Subcutaneous abdominal adipose tissue (tissue), 5 donors: ENCODE measurements at regions not wholly inside any gene's neighbourhood (a gene's known extent, or its start where the extent isn't known, plus 50 kb on each side); places are given as distances from the start of the nearest gene placed in this dataset.
"Not testable (repeated sequence)": the region's sequence is repeated elsewhere in the genome, so short reads cannot be mapped to it uniquely, and the experiment has no call there.

Source experiments
- H3K27ac ChIP-seq: one replicate; pipeline ENCODE4 v1.7.0; 2013; ENCODE audit warnings: low read depth, mild to moderate bottlenecking, inconsistent platforms, low read length, moderate library complexity
- H3K27me3 ChIP-seq, 5 donors: one replicate each; pipeline ENCODE4 v1.7.0; 2013; ENCODE audit warnings: low read length in 5 of 5, inconsistent platforms in 1 of 5; ENCODE audit not compliant: control insufficient read depth in 5 of 5, insufficient read depth in 4 of 5
- H3K36me3 ChIP-seq, 5 donors: one replicate each; pipeline ENCODE4 v1.7.0; 2013; ENCODE audit warnings: low read length in 5 of 5; ENCODE audit not compliant: control insufficient read depth in 5 of 5, insufficient read depth in 5 of 5
- H3K4me1 ChIP-seq, 5 donors: one replicate each; pipeline ENCODE4 v1.7.0; 2013; ENCODE audit warnings: low read length in 5 of 5, mild to moderate bottlenecking in 3 of 5, moderate library complexity in 1 of 5; ENCODE audit not compliant: control insufficient read depth in 5 of 5, insufficient read depth in 5 of 5
- H3K4me3 ChIP-seq, 5 donors: one replicate each; pipeline ENCODE4 v1.7.0; 2013; ENCODE audit warnings: low read length in 5 of 5, low read depth in 1 of 5
- H3K9ac ChIP-seq, 5 donors: one replicate each; pipeline ENCODE4 v1.7.0; 2013; ENCODE audit warnings: low read length in 5 of 5, mild to moderate bottlenecking in 4 of 5, moderate library complexity in 3 of 5
- H3K9me3 ChIP-seq, 5 donors: one replicate each; pipeline ENCODE4 v1.7.0; 2013; ENCODE audit warnings: low read length in 5 of 5; ENCODE audit not compliant: control insufficient read depth in 5 of 5
- donor health status: healthy.
- donor health status: healthy.
- donor health status: healthy.
- donor health status: healthy.
- donor health status: healthy.

DNA sequence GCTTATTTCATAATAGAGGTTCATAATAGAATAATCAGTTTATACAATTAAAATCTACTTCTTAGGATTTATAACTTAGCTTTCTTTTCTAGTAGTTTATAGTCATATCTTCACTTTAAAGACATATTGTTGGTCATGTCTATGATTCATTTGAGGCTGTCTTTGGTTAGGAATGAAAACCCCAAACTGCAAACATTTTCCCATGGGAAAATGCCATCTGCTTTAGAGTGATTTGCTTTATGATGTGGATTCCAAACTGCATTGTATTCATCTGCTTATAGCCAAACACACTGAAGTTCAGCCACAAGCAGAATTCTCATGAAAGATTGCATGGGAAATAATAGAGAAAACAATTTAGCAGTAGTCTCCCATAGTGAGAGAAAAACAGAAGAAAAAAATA is 128.0 kb downstream of the RFPL4B start:
- Histone ChIP-seq H3K4me1 (no peaks in the 10 kb centered on the region), H3K27me3 (peaks cover 0 to 2% (median 0%) of the 10 kb centered on the region in 5 donors), H3K4me3 (no peak overlapping the region), H3K27ac (no peak overlapping the region), H3K9me3 (no peaks in the 10 kb centered on the region), H3K9ac (no peak overlapping the region), H3K36me3 (no peaks in the 10 kb centered on the region)

- Histone ChIP-seq H3K27ac (no peak overlapping the region), H3K4me1 (no peaks in the 10 kb centered on the region), H3K27me3 (peaks cover 0 to 2% (median 0%) of the 10 kb centered on the region in 5 donors), H3K4me3 (no peak overlapping the region), H3K9ac (no peak overlapping the region), H3K9me3 (no peaks in the 10 kb centered on the region), H3K36me3 (no peaks in the 10 kb centered on the region)
Measured at GRCh38 chr6:112477125-112477524, 130.0 kb downstream of the RFPL4B start.

- H3K27ac ChIP-seq, result no peak overlapping the region
- H3K9ac ChIP-seq, result no peak overlapping the region
Measured at GRCh38 chr6:112478036-112478435, 130.9 kb downstream of the RFPL4B start.

GRCh38 chr6:112479975-112480374 is 132.8 kb downstream of the RFPL4B start:
- not testable (repeated sequence) for H3K9ac ChIP-seq, H3K27me3 ChIP-seq, H3K27ac ChIP-seq, H3K36me3 ChIP-seq, H3K9me3 ChIP-seq, H3K4me1 ChIP-seq, H3K4me3 ChIP-seq

More at GRCh38 chr6:112478036-112478435, 130.9 kb downstream of the RFPL4B start:
- Histone ChIP-seq H3K4me1 (no peaks in the 10 kb centered on the region), H3K36me3 (no peaks in the 10 kb centered on the region), H3K4me3 (no peak overlapping the region), H3K9me3 (no peaks in the 10 kb centered on the region), H3K27me3 (peaks cover 0 to 2% (median 0%) of the 10 kb centered on the region in 5 donors)

DNA sequence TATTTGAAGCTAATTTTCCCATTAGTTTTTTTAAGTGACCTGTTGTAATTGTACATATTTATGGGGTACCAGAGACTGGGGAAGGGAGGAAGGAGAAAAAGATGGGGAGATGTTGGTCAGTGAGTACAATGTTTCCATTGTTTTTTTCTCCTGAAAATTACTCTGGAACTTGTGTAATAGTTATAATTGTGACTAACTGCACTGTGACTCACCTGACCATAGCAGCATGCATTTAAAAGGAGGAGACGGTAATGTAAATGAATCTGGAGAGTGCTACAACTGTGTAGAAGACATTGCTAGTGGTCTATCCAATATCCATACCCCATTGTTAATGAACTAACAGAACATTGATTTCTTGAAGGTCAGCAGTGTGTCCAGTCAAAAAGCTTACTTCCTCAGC is 133.4 kb downstream of the RFPL4B start:
- H3K9me3 ChIP-seq, result no peaks in the 10 kb centered on the region
- no peak overlapping the region for H3K4me3 ChIP-seq
- H3K36me3 ChIP-seq, result no peaks in the 10 kb centered on the region
- peaks cover 0 to 2% (median 0%) of the 10 kb centered on the region in 5 donors for H3K27me3 ChIP-seq
- no peak overlapping the region for H3K27ac ChIP-seq
- no peak overlapping the region for H3K9ac ChIP-seq
- H3K4me1 ChIP-seq, result no peaks in the 10 kb centered on the region

DNA sequence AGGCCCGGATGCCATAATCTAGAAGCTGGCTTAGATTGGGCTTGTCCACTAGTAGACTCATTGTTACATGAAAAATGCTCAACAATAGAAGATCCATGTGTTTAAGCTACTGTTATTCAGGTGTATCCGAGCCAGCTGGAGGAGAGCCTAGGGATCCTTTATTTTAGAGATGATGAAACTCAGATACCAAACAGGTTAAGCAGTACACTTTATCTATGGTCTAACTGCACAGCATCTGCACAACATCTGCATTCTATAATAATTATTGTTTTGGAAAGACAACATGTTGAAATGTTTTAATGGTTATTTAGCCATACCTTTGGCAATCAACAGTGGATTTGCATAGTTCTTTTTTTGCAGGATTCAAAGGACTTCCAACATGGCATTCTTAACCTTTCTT is 134.1 kb downstream of the RFPL4B start:
- Histone ChIP-seq H3K4me3 (no peak overlapping the region), H3K4me1 (peaks cover 0 to 6% (median 0%) of the 10 kb centered on the region in 5 donors), H3K27ac (no peak overlapping the region), H3K36me3 (no peaks in the 10 kb centered on the region), H3K9me3 (no peaks in the 10 kb centered on the region), H3K9ac (no peak overlapping the region), H3K27me3 (peaks cover 0 to 2% (median 0%) of the 10 kb centered on the region in 5 donors)

GRCh38 chr6:112482373-112482772 is 135.2 kb downstream of the RFPL4B start:
- Histone ChIP-seq H3K9ac (no peak overlapping the region), H3K4me1 (peaks cover 0 to 8% (median 0%) of the 10 kb centered on the region in 5 donors), H3K4me3 (no peak overlapping the region), H3K9me3 (no peaks in the 10 kb centered on the region), H3K27me3 (no peaks in the 10 kb centered on the region), H3K27ac (no peak overlapping the region), H3K36me3 (no peaks in the 10 kb centered on the region)

- Histone ChIP-seq H3K4me1 (peaks cover 0 to 8% (median 0%) of the 10 kb centered on the region in 5 donors), H3K9me3 (no peaks in the 10 kb centered on the region), H3K27me3 (no peaks in the 10 kb centered on the region), H3K36me3 (no peaks in the 10 kb centered on the region), H3K4me3 (no peak overlapping the region), H3K27ac (no peak overlapping the region), H3K9ac (no peak overlapping the region)
Measured at GRCh38 chr6:112485120-112485826, 138.1 kb downstream of the RFPL4B start.

- Histone ChIP-seq H3K36me3 (no peaks in the 10 kb centered on the region), H3K9me3 (no peaks in the 10 kb centered on the region), H3K4me1 (peaks cover 0 to 8% (median 0%) of the 10 kb centered on the region in 5 donors), H3K27ac (no peak overlapping the region), H3K9ac (no peak overlapping the region), H3K27me3 (no peaks in the 10 kb centered on the region), H3K4me3 (no peak overlapping the region)
Measured at GRCh38 chr6:112485827-112486212, 138.7 kb downstream of the RFPL4B start.

DNA sequence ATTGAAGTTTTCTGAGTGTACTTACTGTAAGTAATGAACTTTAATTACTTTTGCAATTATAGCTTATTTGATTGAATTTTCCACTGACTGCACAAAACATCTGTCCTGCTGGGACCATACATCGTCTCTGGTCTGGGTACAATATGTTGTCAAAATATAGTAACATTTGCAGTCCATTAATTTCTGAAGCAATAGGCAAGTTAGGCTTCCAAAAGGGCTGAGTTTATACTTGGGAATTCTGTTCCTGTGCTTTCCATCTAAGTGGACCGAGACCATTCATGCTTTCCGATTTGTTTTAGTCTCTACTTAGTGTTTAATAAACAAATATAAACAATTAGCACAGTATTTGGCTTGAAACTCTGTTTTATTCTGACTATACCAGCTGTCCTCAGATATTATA is 139.3 kb downstream of the RFPL4B start:
- Histone ChIP-seq H3K9me3 (no peaks in the 10 kb centered on the region), H3K4me1 (peaks cover 0 to 8% (median 0%) of the 10 kb centered on the region in 5 donors), H3K27me3 (no peaks in the 10 kb centered on the region), H3K36me3 (no peaks in the 10 kb centered on the region), H3K9ac (no peak overlapping the region), H3K27ac (no peak overlapping the region), H3K4me3 (no peak overlapping the region)
